ENCODE measurements at regions not wholly inside any gene's neighbourhood (a gene's known extent, or its start where the extent isn't known, plus 50 kb on each side); places are given as distances from the start of the nearest gene placed in this dataset.

- no peaks in the 10 kb centered on the region for H3K36me3 ChIP-seq (ENCODE audit: control insufficient read depth, insufficient read depth, low read length)
- no peaks in the 10 kb centered on the region for H3K27me3 ChIP-seq (ENCODE audit: control insufficient read depth, insufficient read depth, low read length)
- H3K4me3 ChIP-seq (replicated peaks in 1 of 4; ENCODE audit: control extremely low read depth in 1 of 4, insufficient read depth in 1 of 4, low read depth in 3 of 4, low read length in 4 of 4) = no peak overlapping the region
- no peak overlapping the region for H2AFZ ChIP-seq (ENCODE audit: low read length)
- no peak overlapping the region for H3K9ac ChIP-seq (ENCODE audit: insufficient read depth, low read length)
- H4K20me1 ChIP-seq (ENCODE audit: control insufficient read depth, extremely low read depth, insufficient read depth, low read length) = no peaks in the 10 kb centered on the region
- peak overlapping the region; percentile 75 for H3K27ac ChIP-seq (ENCODE audit: insufficient read depth, low read length)
- H3K79me2 ChIP-seq (ENCODE audit: control insufficient read depth, insufficient read depth, low read length) = no peaks in the 10 kb centered on the region
- TF ChIP-seq EZH2 (IDR thresholded peaks at IDR 0.05; ENCODE audit: low read length, missing control alignments) (no peak), CTCF (conservative IDR thresholded peaks at IDR 0.05 in 1 of 2, IDR thresholded peaks at IDR 0.05 in 1 of 2; ENCODE audit: low read depth in 1 of 2, low read length in 2 of 2) (no peak)
- peak overlapping the region; percentile 8 for H3K4me2 ChIP-seq (ENCODE audit: extremely low read depth, insufficient read depth, low read length)
- H3K9me3 ChIP-seq (ENCODE audit: control insufficient read depth, insufficient read depth, low read depth, low read length) = no peaks in the 10 kb centered on the region
- H3K4me1 ChIP-seq (ENCODE audit: control insufficient read depth, extremely low read depth, insufficient read depth, low read length) = peaks cover 11% of the 10 kb centered on the region
- DNase-seq (ENCODE audit: low read depth in 2 of 2) = peak; percentile 86 to 97
Measured at GRCh38 chr2:224221455-224221913, 180.4 kb downstream of the FAM124B start.

GRCh38 chr2:224220586-224221255 lies 181.2 kb downstream of the FAM124B start:
- H2AFZ ChIP-seq (ENCODE audit: low read length) = no peak overlapping the region
- H3K27ac ChIP-seq (ENCODE audit: insufficient read depth, low read length) = peak overlapping the region; percentile 75
- no peak overlapping the region for H3K4me2 ChIP-seq (ENCODE audit: extremely low read depth, insufficient read depth, low read length)
- H3K36me3 ChIP-seq (ENCODE audit: control insufficient read depth, insufficient read depth, low read length) = no peaks in the 10 kb centered on the region
- H3K9ac ChIP-seq (ENCODE audit: insufficient read depth, low read length) = peak overlapping the region; percentile 10
- TF ChIP-seq CTCF (conservative IDR thresholded peaks at IDR 0.05 in 1 of 2, IDR thresholded peaks at IDR 0.05 in 1 of 2; ENCODE audit: low read depth in 1 of 2, low read length in 2 of 2) = no peak
- no peak for TF ChIP-seq EZH2 (IDR thresholded peaks at IDR 0.05; ENCODE audit: low read length, missing control alignments)
- peak; percentile 35 to 55 for DNase-seq (ENCODE audit: low read depth in 2 of 2)
- H3K4me3 ChIP-seq (replicated peaks in 1 of 4; ENCODE audit: control extremely low read depth in 1 of 4, insufficient read depth in 1 of 4, low read depth in 3 of 4, low read length in 4 of 4) = no peak overlapping the region
- peaks cover 11% of the 10 kb centered on the region for H3K4me1 ChIP-seq (ENCODE audit: control insufficient read depth, extremely low read depth, insufficient read depth, low read length)
- no peaks in the 10 kb centered on the region for H3K79me2 ChIP-seq (ENCODE audit: control insufficient read depth, insufficient read depth, low read length)
- H4K20me1 ChIP-seq (ENCODE audit: control insufficient read depth, extremely low read depth, insufficient read depth, low read length) = no peaks in the 10 kb centered on the region
- H3K9me3 ChIP-seq (ENCODE audit: control insufficient read depth, insufficient read depth, low read depth, low read length) = no peaks in the 10 kb centered on the region
- H3K27me3 ChIP-seq (ENCODE audit: control insufficient read depth, insufficient read depth, low read length) = no peaks in the 10 kb centered on the region

GRCh38 chr2:224219781-224220180 lies 180.7 kb upstream of the SERPINE2 start:
- H3K9ac ChIP-seq (ENCODE audit: insufficient read depth, low read length) = no peak overlapping the region
- no peak overlapping the region for H3K4me3 ChIP-seq (replicated peaks in 1 of 4; ENCODE audit: control extremely low read depth in 1 of 4, insufficient read depth in 1 of 4, low read depth in 3 of 4, low read length in 4 of 4)
- no peaks in the 10 kb centered on the region for H3K79me2 ChIP-seq (ENCODE audit: control insufficient read depth, insufficient read depth, low read length)
- no peak for TF ChIP-seq EZH2 (IDR thresholded peaks at IDR 0.05; ENCODE audit: low read length, missing control alignments)
- no peak for TF ChIP-seq CTCF (conservative IDR thresholded peaks at IDR 0.05 in 1 of 2, IDR thresholded peaks at IDR 0.05 in 1 of 2; ENCODE audit: low read depth in 1 of 2, low read length in 2 of 2)
- H3K4me2 ChIP-seq (ENCODE audit: extremely low read depth, insufficient read depth, low read length) = no peak overlapping the region
- no peaks in the 10 kb centered on the region for H4K20me1 ChIP-seq (ENCODE audit: control insufficient read depth, extremely low read depth, insufficient read depth, low read length)
- H3K4me1 ChIP-seq (ENCODE audit: control insufficient read depth, extremely low read depth, insufficient read depth, low read length) = peaks cover 11% of the 10 kb centered on the region
- H3K27ac ChIP-seq (ENCODE audit: insufficient read depth, low read length) = no peak overlapping the region
- no peaks in the 10 kb centered on the region for H3K36me3 ChIP-seq (ENCODE audit: control insufficient read depth, insufficient read depth, low read length)
- no peak overlapping the region for H2AFZ ChIP-seq (ENCODE audit: low read length)
- no peak for DNase-seq (ENCODE audit: low read depth in 2 of 2)
- no peaks in the 10 kb centered on the region for H3K27me3 ChIP-seq (ENCODE audit: control insufficient read depth, insufficient read depth, low read length)
- no peaks in the 10 kb centered on the region for H3K9me3 ChIP-seq (ENCODE audit: control insufficient read depth, insufficient read depth, low read depth, low read length)

All from fibroblast of lung (primary cell).